ENCODE measurements at regions not wholly inside any gene's neighbourhood (a gene's known extent, or its start where the extent isn't known, plus 50 kb on each side); places are given as distances from the start of the nearest gene placed in this dataset.
A peak's percentile ranks its signal among the peaks of the same experiment; 100 is the strongest.

DNA sequence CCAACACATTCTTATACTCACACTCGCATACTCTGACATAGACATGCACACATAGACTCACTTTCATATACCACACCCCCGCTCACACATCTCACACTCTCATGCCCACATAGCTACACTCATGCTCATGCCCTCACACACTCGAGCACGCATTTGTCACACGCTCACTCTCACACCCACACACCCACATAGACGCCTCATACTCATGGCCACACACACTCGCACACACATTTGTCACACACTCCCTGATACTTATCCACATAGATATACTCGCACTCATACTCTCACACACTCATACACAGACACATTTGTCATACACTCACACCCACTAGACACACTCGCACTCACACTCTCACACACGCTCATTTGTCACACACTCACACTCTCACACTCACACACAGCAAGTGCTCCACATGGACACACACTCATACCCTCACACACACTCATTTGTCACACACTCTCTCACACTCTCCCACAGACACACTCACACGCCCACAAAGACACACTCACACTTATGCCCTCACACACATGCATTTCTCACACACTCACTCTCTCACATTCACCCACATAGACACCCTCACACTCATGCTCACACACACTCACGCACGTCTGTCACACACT is 50.9 kb downstream of the TNP1 start:
- no peak for DNase-seq (ENCODE audit: low spot score)

DNA sequence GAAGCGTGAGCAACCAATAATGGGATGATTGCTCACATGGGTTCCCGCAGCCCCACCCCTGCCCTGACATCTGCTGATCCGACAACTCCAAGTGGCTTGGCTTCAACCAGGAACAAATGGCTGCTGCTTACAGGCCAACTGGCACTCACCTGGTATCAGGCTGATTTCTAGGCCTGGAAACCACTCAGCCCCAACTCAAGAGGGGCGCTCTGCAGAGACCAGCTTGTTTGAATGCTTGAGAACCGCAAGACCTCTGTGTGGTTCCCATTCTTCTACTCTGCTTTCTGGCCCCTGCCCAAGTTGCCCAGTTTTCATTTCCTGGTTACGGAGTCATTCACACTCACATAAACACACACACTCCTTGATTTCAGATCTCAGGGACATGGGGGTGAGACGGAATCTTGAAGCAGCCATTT is 52.0 kb downstream of the TNP1 start:
- DNase-seq (ENCODE audit: low spot score), result no peak

DNA sequence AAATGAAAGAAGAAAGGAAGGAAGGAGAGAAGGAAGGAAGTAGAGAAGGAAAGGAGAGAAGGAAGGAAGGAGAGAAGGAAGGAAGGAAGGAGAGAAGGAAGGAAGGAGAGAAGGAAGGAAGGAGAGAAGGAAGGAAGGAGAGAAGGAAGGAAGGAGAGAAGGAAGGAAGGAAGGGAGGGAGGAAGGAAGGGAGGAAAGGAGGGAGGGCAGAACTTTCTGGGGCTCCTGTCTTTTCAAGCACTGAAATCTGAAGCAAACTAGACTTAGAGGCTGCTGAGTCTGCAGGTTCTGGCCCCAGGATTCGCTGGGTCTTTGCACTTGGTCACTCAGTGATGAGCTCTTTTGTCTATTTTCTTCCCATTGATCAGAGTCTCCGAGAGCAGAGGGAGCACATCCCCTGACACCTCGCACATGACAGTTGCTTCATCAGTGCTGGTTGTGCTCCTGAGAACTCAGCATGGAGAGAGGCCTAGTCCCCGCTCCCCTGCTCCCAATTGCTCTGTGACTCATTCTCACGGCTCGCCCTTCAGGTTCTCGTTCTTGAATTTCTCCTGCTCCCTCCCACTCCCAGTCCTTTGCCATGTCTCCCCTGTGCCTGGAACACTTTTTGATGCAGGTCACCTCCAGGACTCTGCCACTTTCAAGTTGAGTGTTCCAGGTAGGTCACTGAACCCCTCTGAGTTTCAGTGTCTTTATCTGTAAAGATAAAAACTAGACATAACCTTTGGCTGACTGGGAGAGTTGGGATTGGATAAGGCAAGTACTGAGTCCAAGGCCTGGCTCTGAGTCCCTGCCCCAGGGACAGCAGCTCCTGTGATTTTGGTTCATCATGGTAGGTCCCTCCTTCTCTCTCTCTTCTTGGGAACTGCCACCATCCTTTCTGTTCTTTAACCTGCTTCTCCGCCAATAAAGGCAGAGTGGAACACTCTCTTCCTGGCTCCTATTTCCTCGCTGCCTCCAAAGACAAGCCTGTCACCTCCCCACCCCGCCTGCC is 55.2 kb downstream of the TNP1 start:
- peak; percentile 75 for DNase-seq (ENCODE audit: low spot score)

DNA sequence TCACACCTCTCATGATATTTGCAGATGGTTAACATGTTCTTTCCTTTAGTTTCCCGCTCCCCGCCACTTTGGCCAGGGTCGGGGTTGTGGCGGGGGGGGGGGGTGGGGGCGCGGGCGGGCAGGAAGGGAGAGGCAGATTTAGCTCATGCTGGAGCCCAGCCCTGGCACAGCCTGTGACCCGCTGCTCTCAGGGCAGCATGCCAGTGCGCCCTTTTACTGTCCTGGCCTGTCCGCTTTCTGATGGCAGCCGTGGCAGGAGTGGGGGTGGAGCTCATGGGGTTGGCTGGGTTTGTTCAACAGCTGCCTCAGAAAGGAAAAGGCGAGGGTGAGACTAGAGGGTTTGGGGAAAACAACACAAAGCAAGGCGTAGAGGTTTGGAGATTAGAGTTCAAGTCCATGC is 56.1 kb downstream of the TNP1 start:
- no peak for DNase-seq (ENCODE audit: low spot score)

DNA sequence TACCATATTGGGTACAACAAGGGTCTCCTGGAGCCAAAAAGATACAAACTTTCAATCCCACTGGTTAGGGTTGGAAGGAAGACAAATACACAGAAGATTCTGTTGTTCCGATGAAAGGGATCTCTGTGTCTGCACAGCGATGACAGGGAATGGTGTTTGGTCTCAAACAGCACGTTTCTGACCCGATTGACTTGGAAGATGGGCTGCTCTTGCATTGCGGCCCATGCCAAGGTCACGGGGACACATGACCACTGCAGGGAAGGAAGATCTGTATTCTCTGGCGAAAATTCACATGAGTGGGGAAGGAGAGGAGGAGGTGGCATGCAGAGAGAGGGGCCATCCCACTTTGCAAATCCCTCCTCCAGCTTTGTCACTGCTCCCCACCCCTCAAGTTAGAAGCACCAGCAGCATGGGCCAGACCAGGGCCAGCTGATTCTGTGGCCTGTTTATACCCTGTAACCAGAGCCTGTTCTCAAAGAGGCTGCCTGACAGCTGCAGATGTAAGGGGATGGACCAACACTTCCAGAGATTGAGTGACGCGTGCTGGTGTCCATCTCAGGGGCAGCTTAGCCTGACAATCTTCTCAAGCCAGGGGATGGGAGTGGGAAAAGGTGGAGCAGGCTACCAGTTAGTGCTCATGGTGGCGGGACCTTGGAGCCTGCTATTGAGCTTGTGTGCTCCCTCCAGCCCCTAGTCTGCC is 57.2 kb downstream of the TNP1 start:
- no peak for DNase-seq (ENCODE audit: low spot score)

DNA sequence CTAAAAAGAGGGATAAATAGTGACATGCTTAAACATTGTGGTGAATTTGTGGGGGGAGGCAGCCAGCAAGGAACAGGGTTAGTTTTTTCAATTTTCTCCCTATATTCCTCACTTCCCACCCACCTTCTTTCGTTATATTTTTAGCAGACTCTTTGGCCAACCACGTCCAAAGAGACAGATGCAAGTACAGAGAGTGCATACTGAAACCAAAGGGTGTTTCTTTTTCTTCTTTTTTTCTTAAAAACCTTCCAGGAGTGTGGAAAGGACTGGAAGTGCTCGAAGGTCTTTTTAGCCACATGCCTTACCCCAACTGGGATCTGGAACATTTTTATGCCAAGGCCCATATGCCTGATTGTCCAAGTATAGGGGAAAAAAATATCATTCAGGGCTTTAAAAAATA is 59.0 kb downstream of the TNP1 start:
- no peak for DNase-seq (ENCODE audit: low spot score)

DNA sequence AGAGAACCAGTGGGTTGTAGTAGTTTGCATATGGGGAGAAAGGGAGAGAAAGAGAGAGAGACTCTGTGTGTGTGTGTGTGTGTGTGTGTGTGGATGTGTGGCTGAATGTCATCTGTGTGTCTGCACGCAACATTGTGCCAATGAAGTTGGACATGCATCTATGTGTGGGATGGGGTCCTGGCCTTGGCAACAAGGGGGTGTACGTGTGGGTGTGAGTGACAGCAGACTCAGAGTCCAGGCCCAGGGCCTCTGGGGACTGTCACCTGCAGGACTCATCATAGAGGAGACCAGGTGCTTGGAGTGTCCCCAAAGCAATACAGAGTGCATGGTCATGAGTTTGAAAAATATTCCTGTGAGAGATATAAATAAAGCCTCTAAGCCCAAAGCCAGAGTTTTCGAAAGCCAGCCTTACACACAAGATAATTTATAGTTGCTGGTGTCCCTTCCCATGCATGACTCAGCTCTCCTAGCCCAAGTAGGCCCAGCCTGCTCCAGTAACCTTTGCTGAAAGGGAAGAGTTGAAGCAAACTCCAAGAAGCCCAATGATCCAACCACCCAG is 59.9 kb downstream of the TNP1 start:
- peak; percentile 87 for DNase-seq (ENCODE audit: low spot score)

DNA sequence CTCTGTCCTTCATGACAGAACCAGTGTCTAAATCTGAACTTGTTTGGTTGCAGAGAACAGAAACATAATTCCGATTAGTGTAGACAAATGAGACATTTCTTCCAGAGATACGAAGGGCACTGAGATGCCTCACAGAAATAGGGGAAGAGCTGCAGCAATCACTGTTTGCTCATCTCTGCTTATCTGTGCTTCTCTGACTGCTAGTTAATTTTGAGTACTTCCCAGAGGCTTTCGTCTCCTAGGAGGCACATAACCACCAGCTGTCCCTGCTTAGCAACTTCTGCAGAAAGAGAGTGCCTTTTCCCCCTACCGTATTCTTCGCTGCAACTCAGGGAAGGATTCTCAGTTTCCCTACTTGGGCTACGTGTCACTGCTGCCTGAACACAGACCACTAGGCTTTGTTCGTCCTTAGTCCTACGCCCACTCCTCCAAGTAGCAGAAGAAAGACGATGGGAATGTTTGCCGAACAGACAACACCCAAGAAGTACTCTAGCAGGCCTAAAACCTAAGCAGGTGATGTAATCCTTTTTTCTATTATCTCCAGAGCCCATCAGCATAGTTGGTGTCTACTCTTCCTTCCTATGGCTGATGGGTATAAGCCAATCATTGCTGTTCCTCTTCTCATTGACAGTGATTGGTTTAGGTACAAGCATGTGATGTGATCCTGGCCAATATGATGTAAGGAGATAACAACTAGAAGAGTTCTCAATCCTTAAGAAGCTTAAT is 63.6 kb downstream of the TNP1 start:
- no peak for DNase-seq (ENCODE audit: low spot score)

DNA sequence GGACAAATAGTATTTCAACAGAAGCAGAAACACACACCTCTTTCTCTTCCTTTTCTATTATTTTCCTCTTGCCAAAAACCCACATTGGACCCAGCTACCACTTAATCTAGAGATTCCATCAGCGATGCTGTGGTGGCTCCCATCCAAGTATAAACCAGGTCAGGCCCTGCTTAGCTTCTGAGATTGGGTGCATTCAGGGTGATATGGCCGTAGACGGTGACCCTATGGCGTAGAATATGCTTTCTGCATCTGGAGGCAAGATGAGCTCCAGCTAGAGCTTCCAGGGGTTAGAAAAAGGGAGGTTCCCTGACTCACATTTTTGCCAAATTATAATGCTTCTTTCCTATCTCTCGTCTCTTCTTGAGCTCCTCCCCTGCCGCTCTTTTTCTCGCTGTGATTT is 66.5 kb downstream of the TNP1 start:
- DNase-seq (ENCODE audit: low spot score), result no peak

DNA sequence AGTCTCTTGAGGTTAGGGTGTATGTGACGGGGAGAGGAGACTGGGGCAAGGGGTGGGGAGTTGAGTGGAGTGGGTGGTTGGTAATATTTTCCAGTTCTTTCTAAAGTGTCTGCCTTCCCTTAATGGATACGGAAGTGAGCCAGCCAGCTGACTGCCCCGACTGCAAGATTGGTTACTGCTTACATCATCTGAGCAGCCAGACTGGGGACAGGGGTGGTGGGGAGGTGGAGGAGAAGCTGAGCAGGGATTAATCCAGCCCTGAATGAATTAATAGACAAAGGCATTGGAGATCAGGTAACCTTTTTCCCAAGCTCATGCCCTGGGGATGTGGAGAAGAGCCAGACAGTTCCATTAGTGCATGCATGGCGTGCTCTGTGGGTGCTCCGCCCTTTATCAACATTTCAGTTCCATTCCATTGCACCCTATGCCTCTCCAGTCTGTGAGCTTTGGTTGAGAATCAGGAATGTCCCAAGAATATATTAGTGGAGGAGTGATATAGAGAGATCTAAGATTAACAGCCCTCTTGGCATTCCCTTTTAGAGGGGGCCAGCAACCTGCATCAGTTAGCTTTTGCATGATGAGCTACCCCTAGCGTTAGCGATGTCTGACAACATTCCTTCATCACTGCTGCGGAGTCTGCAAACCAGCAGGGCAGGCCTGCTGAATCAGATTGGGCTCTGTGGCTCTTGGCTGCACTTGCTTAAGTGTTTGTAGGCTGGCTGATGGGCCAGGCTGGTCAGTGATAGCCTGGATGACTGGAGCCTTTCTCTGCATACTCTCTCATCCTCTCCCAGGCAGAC is 67.4 kb downstream of the TNP1 start:
- DNase-seq (ENCODE audit: low spot score), result peak; percentile 83

DNA sequence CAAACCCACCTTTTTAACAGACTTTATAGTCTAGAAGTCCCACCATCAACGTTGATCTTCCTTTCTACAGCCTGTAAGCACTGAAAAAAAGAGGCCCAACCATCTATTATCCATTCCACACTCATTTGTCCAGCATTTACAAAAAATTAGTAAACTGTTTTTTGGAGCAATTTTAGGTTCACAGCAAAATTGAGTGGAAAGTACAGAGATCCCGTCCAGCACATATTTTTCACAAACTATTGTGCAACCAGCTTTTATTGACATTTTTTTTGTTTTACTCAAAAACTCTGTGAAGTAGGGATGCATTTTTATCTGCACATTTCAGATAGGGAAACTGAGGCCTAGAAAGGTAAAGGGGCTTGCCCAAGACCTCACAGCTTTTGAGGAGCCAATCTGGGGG is 68.6 kb downstream of the TNP1 start:
- no peak for DNase-seq (ENCODE audit: low spot score)

DNA sequence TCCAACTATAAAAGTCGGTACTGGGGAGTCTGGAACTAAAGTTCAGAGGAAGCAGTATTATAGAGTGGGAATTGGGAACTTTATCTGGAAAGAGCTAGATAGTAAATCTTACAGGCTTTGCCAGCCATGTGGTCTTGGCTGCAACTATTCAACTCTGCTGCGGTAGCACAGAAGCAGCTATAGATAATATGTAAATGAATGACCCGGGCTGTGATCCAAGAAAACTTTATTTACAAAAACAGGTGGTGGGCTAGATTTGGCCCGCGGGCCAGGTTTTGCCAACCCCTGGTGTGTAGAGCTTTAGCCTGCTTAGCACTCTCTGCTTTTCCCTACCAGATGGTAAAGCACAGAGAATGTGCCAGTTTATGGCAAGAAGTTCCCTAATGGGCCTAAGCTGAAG is 70.8 kb downstream of the TNP1 start:
- DNase-seq (ENCODE audit: low spot score), result no peak

DNA sequence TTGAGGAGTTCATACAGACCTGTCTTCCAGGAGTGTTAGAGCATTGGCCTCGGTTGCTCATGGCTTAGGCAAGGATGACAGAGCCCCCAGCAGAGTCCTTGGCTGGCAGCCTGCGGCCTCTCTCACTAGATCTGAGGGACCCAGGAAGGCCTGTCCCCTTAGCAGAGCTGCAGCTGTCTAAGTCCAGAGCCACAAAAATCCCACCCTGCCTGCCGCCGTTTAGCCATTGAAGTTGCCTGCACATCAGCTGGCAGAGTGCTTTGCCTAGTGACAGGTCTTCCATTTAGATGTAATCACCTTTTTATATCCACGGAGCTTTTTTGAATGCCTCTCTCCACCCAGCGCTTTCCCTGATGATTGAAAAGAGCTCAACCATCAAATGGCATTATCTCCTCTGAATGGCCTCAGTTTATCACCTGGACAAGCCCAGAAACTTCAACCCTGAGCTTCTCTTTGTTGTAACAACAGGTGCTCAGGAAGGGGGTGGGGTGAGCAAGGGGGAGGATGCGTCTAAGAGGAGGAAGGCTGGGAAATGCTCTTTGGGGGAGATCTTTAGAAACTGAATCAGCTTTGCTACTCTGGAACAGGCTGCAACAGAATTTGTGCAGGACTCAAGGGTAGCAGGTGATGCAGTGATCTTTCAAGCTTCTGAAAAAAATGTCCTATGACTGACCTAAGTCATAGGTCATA is 71.9 kb downstream of the TNP1 start:
- DNase-seq (ENCODE audit: low spot score), result no peak

DNA sequence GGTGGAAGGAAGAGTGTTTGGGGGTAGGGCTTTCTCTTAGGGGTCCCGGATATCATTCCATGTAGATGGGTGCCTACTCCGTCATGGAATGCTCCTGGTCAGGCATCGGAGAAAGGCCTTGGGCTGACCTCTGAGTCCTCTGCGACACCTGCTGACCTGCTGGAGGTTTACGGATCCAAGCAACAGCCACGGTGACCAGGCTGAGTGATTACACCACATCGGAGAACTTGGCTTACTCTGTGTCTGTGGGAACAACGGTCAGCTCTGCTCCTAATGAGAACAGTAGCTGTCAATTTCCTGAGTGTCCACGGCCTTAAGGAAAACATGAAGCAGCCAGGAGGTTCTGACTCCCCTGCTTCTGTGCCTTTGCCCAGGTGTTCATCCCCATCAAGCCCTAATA is 73.2 kb downstream of the TNP1 start:
- no peak for DNase-seq (ENCODE audit: low spot score)

DNA sequence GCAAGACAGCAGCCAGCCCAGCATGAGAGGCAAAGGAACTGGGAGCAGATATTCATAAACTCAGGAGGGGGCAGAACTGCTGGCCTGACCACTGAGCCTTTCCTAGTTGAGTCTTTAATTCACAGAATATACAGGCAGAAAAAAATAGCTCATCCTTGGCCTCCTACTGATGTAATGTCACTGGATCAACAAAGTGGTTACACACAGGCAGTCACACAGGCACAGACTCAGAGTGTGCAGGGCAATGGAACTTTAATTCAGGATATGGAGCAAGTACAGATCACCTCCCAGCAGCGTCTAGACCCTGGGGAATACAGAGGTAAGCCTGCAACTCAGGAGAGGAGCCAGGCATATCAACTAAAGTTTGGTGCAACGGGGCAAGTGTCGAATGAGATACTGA is 75.4 kb downstream of the TNP1 start:
- no peak for DNase-seq (ENCODE audit: low spot score)

DNA sequence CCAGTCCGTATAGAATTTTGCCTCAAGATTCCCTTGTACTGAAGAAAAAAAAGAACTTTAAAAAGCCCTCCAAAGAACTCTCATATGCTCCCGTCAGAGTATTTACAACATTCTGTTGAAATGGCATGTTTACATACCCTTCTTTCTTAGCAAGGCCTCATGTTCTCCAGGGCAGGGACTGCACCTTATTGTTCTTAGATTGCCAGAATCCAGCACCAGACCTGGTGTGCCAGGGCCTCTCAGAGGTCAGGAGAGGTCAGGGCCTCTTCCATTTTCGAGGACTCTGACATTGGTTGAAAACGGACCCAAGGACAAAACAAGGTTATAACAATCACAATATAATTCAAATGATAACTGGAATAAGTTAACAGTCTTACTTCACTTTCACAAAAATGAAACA is 78.2 kb downstream of the TNP1 start:
- DNase-seq (ENCODE audit: low spot score), result no peak

DNA sequence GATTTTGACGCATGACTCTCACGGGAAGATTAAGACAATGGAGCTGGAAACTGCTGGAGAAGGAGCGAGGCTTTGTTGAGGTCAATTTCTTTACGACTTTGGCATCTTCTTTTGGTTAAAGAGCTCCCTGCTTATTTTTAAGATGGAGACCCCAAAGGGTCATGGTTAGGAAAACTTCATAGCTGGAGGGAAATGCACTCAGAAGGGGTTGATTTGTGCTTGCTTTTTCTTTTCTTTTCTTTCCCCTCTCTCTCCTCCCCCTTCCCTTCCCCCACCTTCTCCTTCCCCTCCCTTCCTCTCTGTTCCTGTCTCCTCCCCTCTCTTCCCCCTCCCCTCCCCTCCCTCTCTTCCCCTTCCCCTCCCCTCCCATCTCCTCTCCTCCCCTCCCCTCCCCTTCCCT is 79.0 kb downstream of the TNP1 start:
- DNase-seq (ENCODE audit: low spot score), result no peak

DNA sequence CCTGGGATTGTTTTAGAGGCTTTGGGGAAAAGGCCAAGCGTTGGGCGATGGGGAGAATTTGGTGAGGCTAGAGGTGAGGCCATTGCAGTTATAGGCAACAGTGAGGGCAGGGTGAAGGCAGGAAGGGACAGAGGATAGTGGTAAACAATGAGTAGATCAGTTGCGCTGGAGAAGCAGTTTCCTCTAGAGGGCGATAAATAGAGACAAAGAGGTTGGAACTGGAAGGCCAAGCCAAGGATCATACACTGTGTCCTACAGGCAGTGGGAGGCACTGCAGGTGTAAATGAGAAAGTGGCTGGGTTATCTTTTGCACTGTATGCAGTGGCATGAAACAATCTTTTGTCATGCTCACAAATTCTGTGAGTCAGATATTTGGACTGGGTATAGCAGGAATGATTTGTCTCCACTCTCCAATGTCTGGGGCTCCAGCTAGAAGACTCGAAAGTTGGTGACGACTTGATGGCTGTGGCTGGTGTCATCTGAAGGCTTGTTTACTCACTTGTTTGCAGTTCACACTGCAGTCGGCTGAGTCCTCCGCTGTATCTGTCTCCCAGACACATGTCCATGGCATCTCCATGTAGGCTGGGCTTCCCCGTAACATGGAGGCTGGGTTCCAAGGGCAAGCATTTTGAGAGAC is 82.1 kb downstream of the TNP1 start:
- peak; percentile 41 for DNase-seq (ENCODE audit: low spot score)

DNA sequence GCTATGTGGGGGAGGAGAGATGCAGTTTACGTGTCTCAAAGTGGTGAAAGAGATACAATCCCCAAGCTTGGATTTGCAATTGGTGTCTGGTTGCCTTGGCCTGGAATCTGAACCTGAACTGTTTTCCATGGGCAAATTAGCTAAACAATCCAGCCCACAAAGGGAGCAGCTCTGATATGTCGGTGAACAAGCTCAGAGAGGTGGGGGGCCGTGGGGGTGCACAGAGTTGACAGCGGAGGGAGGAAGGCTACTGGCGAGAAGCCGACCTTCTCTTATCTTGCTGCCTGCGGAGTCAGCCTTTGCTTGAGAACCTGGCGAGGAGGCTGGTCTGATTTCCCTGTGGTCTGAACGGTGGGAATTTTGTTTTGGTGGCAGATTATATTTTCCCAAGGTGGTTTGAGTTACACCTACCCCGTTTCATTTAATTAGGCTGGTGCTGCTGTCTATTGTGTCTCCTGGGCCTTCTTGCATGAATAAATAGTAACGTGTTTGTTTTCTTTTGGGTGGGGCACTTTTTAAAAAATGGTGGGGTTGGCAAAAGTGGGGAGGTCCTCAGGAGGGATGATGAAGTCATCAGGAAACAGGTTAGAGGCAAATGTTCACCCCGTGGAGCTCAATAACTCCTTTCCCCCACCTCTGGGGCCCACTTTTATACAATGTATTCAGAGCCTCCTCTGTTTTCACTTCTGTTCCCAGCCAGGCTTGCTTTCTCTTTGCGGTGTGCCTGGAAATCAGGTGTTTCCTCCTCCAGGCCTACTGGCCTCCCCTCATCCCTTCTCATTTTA is 80.9 kb upstream of the IGFBP5 start:
- no peak for DNase-seq (ENCODE audit: low spot score)

Measured in GM03348 (cell line).